Gastroesophageal sphincter (tissue), 3 donors: ENCODE measurements at regions not wholly inside any gene's neighbourhood (a gene's known extent, or its start where the extent isn't known, plus 50 kb on each side); places are given as distances from the start of the nearest gene placed in this dataset.

Experiments used
- POLR2A ChIP-seq, 2 donors: fragments of 450-650 bp; IDR thresholded peaks; one replicate each; pipeline ENCODE4 v1.6.1; 2017; ENCODE audit warnings: antibody characterized with exemption in 2 of 2, mild to moderate bottlenecking in 2 of 2, moderate library complexity in 1 of 2
- POLR2AphosphoS5 ChIP-seq: sonication (generic); formaldehyde crosslinking; IDR thresholded peaks from one replicate; pipeline ENCODE4 v1.6.1; 2017; ENCODE audit warnings: antibody characterized with exemption
- TF ChIP-seq, protein P1 (sequence below), 4 experiments: fragments of 200-600 bp in 2 of 4; fragments of 450-650 bp in 2 of 4; sonication (generic) in 1 of 4; IDR thresholded peaks; one replicate each; pipeline ENCODE4 v1.5.1; 2017 to 2019; ENCODE audit warnings: antibody characterized with exemption in 4 of 4, mild to moderate bottlenecking in 2 of 4, moderate library complexity in 2 of 4

DNA sequence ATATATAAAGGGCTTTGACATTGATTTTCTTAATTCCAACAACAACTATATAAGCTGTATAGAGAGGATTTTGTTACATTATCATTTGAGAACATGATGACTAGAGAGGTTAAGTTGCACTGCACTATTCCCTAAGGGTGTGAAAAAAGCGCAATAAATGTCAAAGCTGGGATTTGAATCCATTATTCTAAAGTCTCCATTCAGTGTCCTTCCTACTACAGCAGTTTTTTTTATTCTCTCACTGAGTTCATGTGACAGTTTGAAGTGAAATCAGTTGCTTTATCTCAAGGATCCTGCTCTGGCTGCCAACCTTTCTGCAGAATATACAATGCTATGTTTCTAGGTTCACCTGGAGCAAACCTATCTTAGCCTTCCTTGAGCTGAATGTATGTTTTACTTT is 177.5 kb downstream of the ANKRD50 start:
- TF ChIP-seq, protein P1, sequence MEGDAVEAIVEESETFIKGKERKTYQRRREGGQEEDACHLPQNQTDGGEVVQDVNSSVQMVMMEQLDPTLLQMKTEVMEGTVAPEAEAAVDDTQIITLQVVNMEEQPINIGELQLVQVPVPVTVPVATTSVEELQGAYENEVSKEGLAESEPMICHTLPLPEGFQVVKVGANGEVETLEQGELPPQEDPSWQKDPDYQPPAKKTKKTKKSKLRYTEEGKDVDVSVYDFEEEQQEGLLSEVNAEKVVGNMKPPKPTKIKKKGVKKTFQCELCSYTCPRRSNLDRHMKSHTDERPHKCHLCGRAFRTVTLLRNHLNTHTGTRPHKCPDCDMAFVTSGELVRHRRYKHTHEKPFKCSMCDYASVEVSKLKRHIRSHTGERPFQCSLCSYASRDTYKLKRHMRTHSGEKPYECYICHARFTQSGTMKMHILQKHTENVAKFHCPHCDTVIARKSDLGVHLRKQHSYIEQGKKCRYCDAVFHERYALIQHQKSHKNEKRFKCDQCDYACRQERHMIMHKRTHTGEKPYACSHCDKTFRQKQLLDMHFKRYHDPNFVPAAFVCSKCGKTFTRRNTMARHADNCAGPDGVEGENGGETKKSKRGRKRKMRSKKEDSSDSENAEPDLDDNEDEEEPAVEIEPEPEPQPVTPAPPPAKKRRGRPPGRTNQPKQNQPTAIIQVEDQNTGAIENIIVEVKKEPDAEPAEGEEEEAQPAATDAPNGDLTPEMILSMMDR (IDR thresholded peaks at IDR 0.05): no peak
- TF ChIP-seq POLR2AphosphoS5 (no peak), POLR2A (IDR thresholded peaks at IDR 0.05) (no peak)
